ENCODE measurements at regions not wholly inside any gene's neighbourhood (a gene's known extent, or its start where the extent isn't known, plus 50 kb on each side); places are given as distances from the start of the nearest gene placed in this dataset.
"Not testable (repeated sequence)": the region's sequence is repeated elsewhere in the genome, so short reads cannot be mapped to it uniquely, and the experiment has no call there.

DNA sequence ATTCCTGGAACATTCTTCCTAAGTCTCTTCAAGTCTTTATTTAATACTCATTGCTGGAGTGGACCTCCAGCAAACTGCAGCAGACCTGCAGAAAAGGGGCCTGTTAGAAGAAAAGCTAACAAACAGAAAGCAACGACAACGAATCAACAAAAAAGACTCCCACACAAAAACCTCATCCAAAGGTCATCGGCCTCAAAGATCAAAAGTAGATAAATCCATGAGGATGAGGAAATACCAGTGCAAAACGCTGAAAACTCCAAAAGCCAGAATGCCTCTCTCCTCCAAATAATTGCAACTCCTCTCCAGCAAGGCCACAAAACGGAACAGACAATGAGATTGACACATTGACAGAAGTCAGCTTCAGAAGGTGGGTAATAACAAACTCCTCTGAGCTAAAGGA lies 472.2 kb downstream of the C12orf50 start:
- DNase-seq, result no peak

DNA sequence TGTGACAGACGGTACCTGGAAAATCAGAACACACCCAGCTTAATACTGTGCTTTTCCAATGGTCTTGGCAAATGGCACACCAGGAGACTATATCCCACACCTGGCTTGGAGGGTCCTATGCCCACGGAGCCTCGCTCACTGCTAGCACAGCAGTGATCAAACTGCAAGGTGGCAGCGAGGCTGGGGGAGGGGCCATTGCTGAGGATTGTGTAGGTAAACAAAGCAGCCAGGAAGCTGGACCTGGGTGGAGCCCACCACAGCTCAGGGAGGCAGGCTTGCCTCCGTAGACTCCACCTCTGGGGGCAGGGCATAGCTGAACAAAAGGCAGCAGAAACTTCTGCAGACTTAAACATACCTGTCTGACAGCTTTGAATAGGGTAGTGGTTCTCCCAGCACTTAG lies 498.0 kb downstream of the C12orf50 start:
- DNase-seq, result not testable (repeated sequence)

- no peak for DNase-seq
Measured at GRCh38 chr12:87529413-87529812, 499.8 kb downstream of the C12orf50 start.

DNA sequence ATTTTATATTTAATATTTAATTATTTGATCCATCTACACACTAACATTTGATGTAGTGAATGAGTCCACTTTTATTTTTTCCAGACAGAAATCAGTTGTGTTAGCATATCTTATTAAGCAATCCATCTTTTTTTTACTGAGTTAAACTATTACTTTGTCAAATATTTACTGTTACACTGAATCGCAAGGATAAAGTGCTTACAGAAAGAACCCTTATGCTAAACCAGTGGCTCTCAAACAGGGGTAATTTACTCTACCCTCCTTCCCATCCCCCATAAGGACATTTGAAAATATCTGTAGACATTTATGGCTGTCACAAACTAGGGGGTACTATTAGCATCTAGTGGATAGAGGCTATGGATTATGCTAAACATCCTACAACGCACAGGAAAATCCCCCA lies 508.2 kb downstream of the C12orf50 start:
- no peak for DNase-seq

- no peak for DNase-seq
Measured at GRCh38 chr12:87518481-87518880, 510.7 kb downstream of the C12orf50 start.

- no peak for DNase-seq
Measured at GRCh38 chr12:87518036-87518435, 511.2 kb downstream of the C12orf50 start.

DNA sequence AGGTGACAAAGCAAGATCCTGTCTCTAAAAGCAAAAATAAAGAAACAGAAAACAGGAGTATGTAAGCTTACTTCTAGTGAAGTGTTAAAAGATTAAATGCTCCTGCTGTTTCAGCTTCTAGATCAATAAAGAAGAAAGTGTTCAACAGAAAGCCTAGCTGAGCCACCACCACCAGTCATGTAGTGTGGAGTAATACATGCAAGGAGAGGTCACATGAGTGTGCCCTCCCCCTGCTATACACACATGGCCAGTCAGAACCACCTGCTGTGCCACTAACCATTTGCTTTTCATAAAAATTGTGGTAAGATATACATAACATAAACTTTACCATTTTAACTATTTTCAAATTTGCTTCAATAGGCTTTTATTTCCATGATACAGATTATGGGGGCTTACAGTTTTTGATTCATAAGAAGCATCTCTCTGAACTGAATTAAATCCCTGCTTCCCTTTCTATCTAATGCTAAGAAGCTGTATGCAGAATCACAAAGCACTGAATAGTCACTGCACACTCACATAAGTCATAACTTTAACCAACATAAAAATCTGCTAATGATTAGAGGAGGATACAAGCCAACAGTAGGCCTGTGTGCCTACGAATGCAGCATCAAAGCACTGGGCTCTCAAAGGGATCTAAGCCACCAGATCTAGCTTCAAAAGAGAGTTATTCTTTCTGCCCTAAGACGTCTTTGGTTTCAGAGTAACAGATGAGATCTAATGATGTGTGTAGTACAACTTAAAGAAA lies 515.5 kb downstream of the C12orf50 start:
- no peak for DNase-seq

- DNase-seq, result no peak
Measured at GRCh38 chr12:87511371-87511770, 517.8 kb downstream of the C12orf50 start.

- no peak for DNase-seq
Measured at GRCh38 chr12:87509237-87509820, 519.9 kb downstream of the C12orf50 start.

GRCh38 chr12:87491598-87491997 lies 537.6 kb downstream of the C12orf50 start:
- DNase-seq, result no peak

DNA sequence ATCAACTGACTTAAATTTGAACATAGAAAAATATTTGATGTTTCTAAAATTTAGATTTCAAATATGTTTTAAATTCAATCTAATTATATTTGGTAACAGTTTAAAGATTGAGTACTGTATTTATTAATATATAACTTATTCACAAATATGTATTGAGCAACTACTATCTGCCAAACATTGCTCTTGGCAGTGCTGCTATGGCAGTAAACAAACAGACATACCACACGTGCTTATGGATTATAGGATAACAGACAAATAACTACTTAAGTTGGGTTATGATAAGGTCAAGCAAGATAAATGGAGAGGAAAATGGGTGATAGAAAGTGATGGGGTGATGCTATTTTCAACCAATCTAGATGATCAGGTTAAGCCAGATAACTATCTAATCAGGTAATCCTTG lies 538.1 kb downstream of the C12orf50 start:
- DNase-seq, result no peak

GRCh38 chr12:87469295-87469694 lies 559.9 kb downstream of the C12orf50 start:
- DNase-seq, result no peak

GRCh38 chr12:87467936-87468335 lies 561.3 kb downstream of the C12orf50 start:
- DNase-seq, result no peak

DNA sequence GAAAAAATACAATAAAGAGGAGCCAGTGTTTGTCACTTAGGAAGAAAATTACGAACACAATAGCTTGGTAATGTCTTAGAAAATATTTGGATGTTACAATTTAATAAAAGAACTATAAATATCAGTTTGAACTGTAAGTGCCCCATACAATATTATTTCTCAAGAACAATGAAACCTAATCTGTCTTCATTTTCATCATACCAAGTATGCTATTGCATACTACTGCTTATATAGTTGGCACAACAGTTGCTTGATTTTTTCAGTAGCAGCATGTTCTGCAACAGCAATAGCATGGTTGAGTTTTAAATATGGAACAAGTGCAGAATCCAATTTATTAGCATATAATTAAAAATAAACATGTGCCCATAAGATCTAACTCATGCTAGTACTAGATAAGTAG lies 564.6 kb downstream of the C12orf50 start:
- DNase-seq, result no peak

DNA sequence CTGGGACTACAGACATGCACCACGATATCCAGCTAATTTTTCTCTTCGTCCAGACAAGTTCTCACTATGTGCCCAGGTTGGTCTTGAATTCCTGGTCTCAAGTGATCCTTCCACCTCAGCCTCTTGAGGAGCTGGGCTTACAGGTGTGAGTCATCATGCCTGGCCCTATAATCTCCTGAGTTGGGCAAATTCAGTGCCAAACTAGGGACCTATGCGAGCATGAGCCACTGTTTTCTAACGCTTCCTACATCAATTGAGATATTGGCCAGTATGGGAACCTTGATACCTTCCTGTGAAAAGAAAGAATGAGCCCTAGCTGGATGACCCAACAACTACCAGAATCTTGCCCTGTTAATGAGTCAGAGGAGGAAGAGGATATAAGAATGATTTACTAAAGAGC lies 585.2 kb downstream of the C12orf50 start:
- no peak for DNase-seq

- DNase-seq, result no peak
Measured at GRCh38 chr12:87441511-87441910, 587.7 kb downstream of the C12orf50 start.

DNA sequence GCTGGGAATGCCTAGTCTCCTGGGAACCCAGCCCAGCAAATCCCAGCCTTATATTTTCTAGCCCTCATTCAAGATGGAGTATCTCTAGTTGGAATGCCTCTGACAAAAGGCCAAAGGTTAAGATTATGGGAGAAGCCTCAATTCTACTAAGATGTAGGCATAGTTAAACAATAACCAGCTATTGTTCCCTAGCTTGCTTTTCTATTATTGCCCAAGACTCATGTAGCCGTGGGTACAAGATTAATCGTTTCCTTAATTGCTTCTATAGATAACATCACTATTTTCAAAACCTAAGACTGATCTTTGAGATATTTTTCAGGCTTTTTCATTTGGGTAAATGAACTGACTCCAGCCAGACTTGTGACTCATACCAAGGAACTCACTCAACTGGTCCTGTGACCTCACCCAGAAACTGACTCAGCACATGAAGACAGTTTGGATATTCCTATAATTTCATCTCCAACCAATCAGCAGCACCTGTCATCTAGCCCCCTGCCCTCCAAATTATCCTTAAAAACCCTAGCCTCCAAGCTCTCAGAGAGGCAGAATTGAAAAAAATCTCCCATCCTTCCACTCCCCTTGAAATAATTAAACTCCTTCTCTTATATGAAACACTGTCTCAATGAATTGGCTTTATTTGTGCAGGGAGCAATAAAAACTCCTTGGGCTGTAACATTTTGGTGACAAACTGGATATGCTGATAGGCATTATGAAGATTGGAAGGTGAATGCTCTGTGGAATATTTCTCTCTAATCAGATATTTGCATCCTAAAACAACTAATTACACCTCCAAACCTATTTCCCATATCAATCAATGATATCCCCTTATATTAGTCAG lies 589.0 kb downstream of the C12orf50 start:
- no peak for DNase-seq

GRCh38 chr12:87430444-87430843 lies 598.8 kb downstream of the C12orf50 start:
- no peak for DNase-seq

DNA sequence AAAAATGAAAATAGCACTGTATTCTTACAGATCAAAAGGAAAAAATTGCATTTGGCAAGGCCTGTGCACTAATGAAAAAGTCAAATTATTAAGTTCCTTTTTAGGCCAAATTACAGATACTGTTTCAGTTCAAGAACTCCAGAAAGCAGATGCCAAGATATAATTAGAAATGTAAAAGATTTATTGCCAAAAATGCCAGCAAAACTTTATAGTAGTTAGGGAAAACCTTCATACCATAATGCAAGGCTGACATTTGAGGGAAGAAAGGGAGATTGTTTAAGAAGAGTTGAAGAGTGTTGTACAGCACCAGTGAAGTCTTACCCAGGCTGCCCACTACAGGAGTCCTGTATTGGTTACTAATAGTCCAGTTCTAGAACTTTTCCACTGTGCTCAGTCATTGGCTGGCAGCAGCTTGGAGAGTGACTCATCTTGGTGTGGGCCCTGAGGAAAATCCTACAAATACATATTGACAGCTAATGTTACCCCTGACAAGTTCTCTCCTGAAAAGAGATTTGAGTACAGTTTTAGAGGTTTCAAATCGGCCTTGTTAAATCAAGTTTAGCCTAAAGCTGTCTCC lies 600.4 kb downstream of the C12orf50 start:
- DNase-seq, result no peak

GRCh38 chr12:87427770-87428169 lies 601.4 kb downstream of the C12orf50 start:
- no peak for DNase-seq

DNA sequence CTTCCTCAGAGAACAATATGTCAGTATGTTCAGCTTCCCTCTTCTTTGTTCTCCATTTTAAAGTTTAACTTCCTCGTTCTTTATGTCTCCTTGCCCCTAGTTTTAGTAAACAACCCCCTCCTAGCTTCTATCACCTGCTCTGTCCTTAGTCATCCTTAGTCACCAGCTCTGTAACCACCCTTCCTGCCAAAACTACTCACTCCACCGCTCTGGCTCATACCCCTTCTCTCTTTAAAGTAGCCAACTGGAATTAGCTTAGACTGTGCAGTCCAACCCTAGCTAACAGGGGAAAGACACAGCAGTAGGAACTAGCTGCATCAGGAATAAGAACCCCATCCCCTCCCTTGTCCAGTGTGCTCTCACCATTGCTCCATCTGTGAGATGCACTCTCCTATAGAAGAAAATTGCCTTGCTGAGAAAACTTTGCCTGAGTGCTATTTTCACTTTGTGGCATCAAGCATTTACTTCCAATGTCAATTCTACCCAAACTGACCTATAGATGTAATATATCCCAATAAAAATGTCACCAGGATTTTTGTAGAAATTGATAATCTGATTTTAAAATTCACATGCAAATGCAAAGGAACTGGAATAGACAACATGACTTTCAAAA lies 603.2 kb downstream of the C12orf50 start:
- no peak for DNase-seq

DNA sequence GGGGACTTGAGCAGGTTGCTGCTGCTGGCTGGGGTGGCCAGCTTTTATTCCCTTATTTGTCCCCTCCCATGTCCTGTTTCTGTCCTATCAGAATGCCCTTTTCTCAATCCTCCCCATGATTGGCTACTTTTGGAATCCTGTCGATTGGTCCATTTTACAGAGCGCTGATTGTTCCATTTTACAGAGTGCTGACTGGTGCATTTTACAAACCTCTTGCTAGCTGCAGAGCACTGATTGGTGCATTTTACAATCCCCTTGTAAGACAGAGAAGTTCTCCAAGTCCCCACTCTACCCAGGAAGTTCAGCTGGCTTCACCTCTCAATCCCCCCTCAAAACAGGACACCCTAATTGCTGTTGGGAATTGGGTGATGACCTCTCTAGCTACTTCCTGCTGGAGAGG lies 608.0 kb downstream of the C12orf50 start:
- DNase-seq, result not testable (repeated sequence)

- no peak for DNase-seq
Measured at GRCh38 chr12:87413784-87414183, 615.4 kb downstream of the C12orf50 start.
